IMR-90 (cell line): ENCODE measurements at regions not wholly inside any gene's neighbourhood (a gene's known extent, or its start where the extent isn't known, plus 50 kb on each side); places are given as distances from the start of the nearest gene placed in this dataset.

Experiments used
- ATAC-seq: fragments of 200-7000 bp; cut with Tn5 transposase; 2 replicates; pipeline ENCODE4 v1.9.1; 2020; ENCODE audit warnings: low read depth, mild to moderate bottlenecking, moderate library complexity
- BruUV-seq: library from RNA; stranded (reverse); fragments of 400-500 nt; replicated peaks from 2 replicates; lab custom pipeline; 2021; lab: Mats Ljungman, UMichigan
- CTCF ChIA-PET: fragments of 300-600 bp; formaldehyde crosslinking; extraction: SDS; loops from one replicate; lab custom pipeline; 2021; ENCODE audit warnings: antibody characterized with exemption; lab: Yijun Ruan, JAX
- POLR2A ChIA-PET: fragments of 300-600 bp; sonication (Branson Sonifier 250); formaldehyde crosslinking; loops from one replicate; lab custom pipeline; 2022; ENCODE audit warnings: antibody characterized with exemption; ENCODE audit not compliant: unreplicated experiment; lab: Charles Lee
- DNase-seq: peaks from one replicate; pipeline ENCODE4 v3.0.0; 2013
- H2AFZ ChIP-seq: replicated peaks from 2 replicates; pipeline ENCODE3; 2013; ENCODE audit warnings: low read length, mild to moderate bottlenecking; ENCODE audit not compliant: poor library complexity
- H2AK5ac ChIP-seq: 2 replicates; pipeline ENCODE4 v1.6.1; 2013; ENCODE audit warnings: low read depth, low read length, inconsistent platforms
- H2AK9ac ChIP-seq: replicated peaks from 2 replicates; pipeline ENCODE3; 2013; ENCODE audit warnings: mild to moderate bottlenecking, low read depth, low read length, moderate library complexity; ENCODE audit not compliant: poor library complexity
- H2BK120ac ChIP-seq: 2 replicates; pipeline ENCODE4 v1.6.1; 2013; ENCODE audit warnings: low read depth, low read length, inconsistent platforms
- H2BK15ac ChIP-seq: 3 replicates; pipeline ENCODE4 v1.6.1; 2013; ENCODE audit warnings: low read depth, low read length, inconsistent platforms
- H2BK20ac ChIP-seq: 2 replicates; pipeline ENCODE4 v1.6.1; 2013; ENCODE audit warnings: low read depth, mild to moderate bottlenecking, inconsistent platforms, low read length, moderate library complexity
- H2BK5ac ChIP-seq: 2 replicates; pipeline ENCODE4 v1.6.1; 2013; ENCODE audit warnings: mild to moderate bottlenecking, low read depth, low read length, inconsistent platforms; ENCODE audit not compliant: poor library complexity, severe bottlenecking
- H3K14ac ChIP-seq: replicated peaks from 2 replicates; pipeline ENCODE4 v1.6.1; 2013; ENCODE audit warnings: low read depth, low read length, inconsistent platforms
- H3K18ac ChIP-seq: 2 replicates; pipeline ENCODE4 v1.6.1; 2013; ENCODE audit warnings: low read depth, low read length, control low read depth
- H3K23ac ChIP-seq: 2 replicates; pipeline ENCODE4 v1.6.1; 2013; ENCODE audit warnings: low read depth, low read length, inconsistent platforms
- H3K27ac ChIP-seq: 2 replicates; pipeline ENCODE4 v1.5.1; 2013; ENCODE audit warnings: mild to moderate bottlenecking, control low read depth, low read length; ENCODE audit not compliant: insufficient read depth
- H3K27me3 ChIP-seq: 2 replicates; pipeline ENCODE4 v1.6.1; 2013; ENCODE audit warnings: low read length; ENCODE audit not compliant: control insufficient read depth, insufficient read depth
- H3K36me3 ChIP-seq: 2 replicates; pipeline ENCODE4 v1.6.1; 2013; ENCODE audit warnings: low read length, mixed read lengths; ENCODE audit not compliant: control insufficient read depth, insufficient read depth
- H3K4ac ChIP-seq: 2 replicates; pipeline ENCODE4 v1.6.1; 2013; ENCODE audit warnings: low read depth, low read length, inconsistent platforms
- H3K4me1 ChIP-seq: 2 replicates; pipeline ENCODE4 v1.6.1; 2013; ENCODE audit warnings: low read length, mixed read lengths; ENCODE audit not compliant: control insufficient read depth, insufficient read depth
- H3K4me2 ChIP-seq: 2 replicates; pipeline ENCODE4 v1.6.1; 2013; ENCODE audit warnings: low read depth, mild to moderate bottlenecking, control low read depth, low read length, moderate library complexity
- H3K4me3 ChIP-seq: 2 replicates; pipeline ENCODE4 v1.5.1; 2013; ENCODE audit warnings: low read depth, mild to moderate bottlenecking, control low read depth, low read length, moderate library complexity; ENCODE audit not compliant: insufficient read depth
- H3K56ac ChIP-seq: 2 replicates; pipeline ENCODE4 v1.6.1; 2013; ENCODE audit warnings: low read length, inconsistent platforms; ENCODE audit not compliant: insufficient read depth; ENCODE audit errors: extremely low read depth
- H3K79me1 ChIP-seq, 2 experiments: 2 replicates each; pipeline ENCODE4 v1.6.1; 2013; ENCODE audit warnings: low read length in 2 of 2, inconsistent platforms in 1 of 2, low read depth in 1 of 2
- H3K9ac ChIP-seq: 2 replicates; pipeline ENCODE4 v1.6.1; 2013; ENCODE audit warnings: low read depth, low read length, control low read depth
- H3K9me1 ChIP-seq: 2 replicates; pipeline ENCODE4 v1.6.1; 2013; ENCODE audit warnings: low read length, inconsistent platforms; ENCODE audit not compliant: insufficient read depth
- H3K9me3 ChIP-seq: 2 replicates; pipeline ENCODE4 v1.6.1; 2013; ENCODE audit warnings: low read length; ENCODE audit not compliant: control insufficient read depth, insufficient read depth
- H4K20me1 ChIP-seq: 2 replicates; pipeline ENCODE4 v1.6.1; 2013; ENCODE audit warnings: low read length, inconsistent platforms; ENCODE audit not compliant: insufficient read depth
- H4K5ac ChIP-seq: 2 replicates; pipeline ENCODE4 v1.6.1; 2013; ENCODE audit warnings: mild to moderate bottlenecking, low read depth, low read length, control low read depth
- H4K8ac ChIP-seq, 2 experiments: 2 replicates each; pipeline ENCODE4 v1.6.1; 2013; ENCODE audit warnings: low read depth in 2 of 2, low read length in 2 of 2, control low read depth in 1 of 2, inconsistent platforms in 1 of 2
- H4K91ac ChIP-seq: 2 replicates; pipeline ENCODE4 v1.6.1; 2013; ENCODE audit warnings: low read depth, low read length, inconsistent platforms; ENCODE audit not compliant: insufficient read depth
- FOS ChIP-seq: fragments of 150-350 bp; IDR thresholded peaks from 2 replicates; pipeline ENCODE4 v1.6.1; 2016; ENCODE audit warnings: low read depth, low read length
- WGBS, 2 experiments: methylation state at CpG; one replicate each; pipeline versions ENCODE4 v1.1.5 to v1.1.7; 2013; ENCODE audit warnings: missing lambda C conversion rate in 2 of 2; ENCODE audit not compliant: insufficient read length in 1 of 2; ENCODE audit errors: extremely low coverage in 2 of 2; 5-methylcytosine and 5-hydroxymethylcytosine counted together
- dilution Hi-C: fragments of 300-500 bp; cut with HindIII; formaldehyde crosslinking; loops from one replicate; pipeline ENCODE4 v1.14.3; 2018; ENCODE audit warnings: low sequenced_read_pairs; ENCODE audit not compliant: unreplicated experiment
- in situ Hi-C: fragments of 300-500 bp; cut with MboI; formaldehyde crosslinking; loops from 3 replicates; pipeline ENCODE4 v1.14.3; 2019; ENCODE audit warnings: low sequenced_read_pairs, inconsistent platforms, mixed read lengths
- intact Hi-C: fragments of 100-400 bp; cut with micrococcal nuclease; formaldehyde crosslinking; loops from 2 replicates; pipeline ENCODE4 v1.10.0; 2022
- TF ChIP-seq, protein P1 (sequence below): fragments of 150-350 bp; IDR thresholded peaks from 2 replicates; pipeline ENCODE4 v1.6.1; 2016; ENCODE audit warnings: low read depth, mild to moderate bottlenecking, low read length, moderate library complexity, borderline replicate concordance

DNA sequence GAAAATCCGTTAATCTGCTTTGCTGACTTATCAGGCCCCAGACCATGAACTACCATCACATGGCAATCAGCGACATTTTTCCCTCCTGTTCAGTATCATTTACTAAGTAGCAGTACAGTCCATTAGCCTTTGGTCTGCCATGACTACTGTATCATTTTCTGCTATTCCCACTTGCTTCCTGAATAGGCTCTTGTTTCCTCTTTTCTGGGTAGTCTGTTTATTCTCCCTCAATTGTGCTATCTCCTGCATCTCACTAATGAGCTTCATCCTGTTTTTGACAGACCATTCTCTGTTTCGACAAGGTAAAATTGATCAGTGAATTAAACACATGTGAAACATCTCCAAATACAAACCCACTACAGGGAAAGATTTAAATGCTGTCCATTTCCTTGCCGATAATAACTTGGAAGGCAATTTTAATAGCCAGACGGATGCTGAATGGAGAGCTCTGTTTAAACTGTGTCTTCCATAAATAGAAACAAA, 263.5 kb upstream of the ANKRD55 start:
- Histone ChIP-seq H2BK20ac (peak overlapping the region; percentile 68), H3K4ac (peak overlapping the region; percentile 14; the same call in 1 of the 2 replicates), H3K18ac (peak overlapping the region; percentile 13; the same call in 1 of the 2 replicates), H2BK120ac (peak overlapping the region; percentile 78), H3K56ac (no peak overlapping the region), H3K9ac (no peak overlapping the region), H3K14ac (peak overlapping the region; percentile 22), H4K8ac (peak overlapping the region in 1 of 2 experiments; percentile 2; a peak in 1 of 4 replicates), H2AK9ac (no peak overlapping the region), H2AFZ (no peak overlapping the region), H2AK5ac (no peak overlapping the region), H3K9me1 (peaks cover 10% of the 10 kb centered on the region; the same call in 1 of the 2 replicates), H2BK15ac (0 out of 3 replicates have a peak overlapping the region, but pooled peaks have one; percentile 4), H3K27ac (no peak overlapping the region), H2BK5ac (no peak overlapping the region), H4K91ac (no peak overlapping the region), H3K23ac (no peak overlapping the region), H4K5ac (no peak overlapping the region), H3K4me2 (no peak overlapping the region), H3K79me1 (no peaks in the 10 kb centered on the region), H4K20me1 (no peaks in the 10 kb centered on the region), H3K9me3 (no peaks in the 10 kb centered on the region), H3K27me3 (no peaks in the 10 kb centered on the region), H3K4me3 (no peak overlapping the region), H3K4me1 (peaks cover 15% of the 10 kb centered on the region), H3K36me3 (no peaks in the 10 kb centered on the region)
- dilution Hi-C loops, result no loop called here
- intact Hi-C loops, result no loop called here
- BruUV-seq, result no TSS peak
- ATAC-seq (no peak), DNase-seq (no peak)
- POLR2A ChIA-PET, result no interaction called here
- no peak for TF ChIP-seq FOS
- TF ChIP-seq, protein P1, sequence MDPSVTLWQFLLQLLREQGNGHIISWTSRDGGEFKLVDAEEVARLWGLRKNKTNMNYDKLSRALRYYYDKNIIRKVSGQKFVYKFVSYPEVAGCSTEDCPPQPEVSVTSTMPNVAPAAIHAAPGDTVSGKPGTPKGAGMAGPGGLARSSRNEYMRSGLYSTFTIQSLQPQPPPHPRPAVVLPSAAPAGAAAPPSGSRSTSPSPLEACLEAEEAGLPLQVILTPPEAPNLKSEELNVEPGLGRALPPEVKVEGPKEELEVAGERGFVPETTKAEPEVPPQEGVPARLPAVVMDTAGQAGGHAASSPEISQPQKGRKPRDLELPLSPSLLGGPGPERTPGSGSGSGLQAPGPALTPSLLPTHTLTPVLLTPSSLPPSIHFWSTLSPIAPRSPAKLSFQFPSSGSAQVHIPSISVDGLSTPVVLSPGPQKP, result no peak
- 89% methylated on average over 2 of the region's 5 CpGs; no CpG with 5 or more reads in 1 of the 2 experiments for WGBS, 2 experiments
- in situ Hi-C loops, result no loop called here
- CTCF ChIA-PET, result interaction anchor here (0.7 kb wide), 1 partner anchor 17 kb away, joined by 3 read pairs; no protein-coding TSS in a partner anchor
